Tibial artery (tissue), 4 donors: ENCODE measurements at regions not wholly inside any gene's neighbourhood (a gene's known extent, or its start where the extent isn't known, plus 50 kb on each side); places are given as distances from the start of the nearest gene placed in this dataset.

Source experiments
- DNase-seq, 2 donors: peaks; one replicate each; pipeline ENCODE4 v3.0.0-alpha.2; 2019
- H3K27ac ChIP-seq, 2 donors: fragments of 200-600 bp; sonication (generic) in 1 of 2; 1 replicate in 1 of 2; 2 replicates in 1 of 2; pipeline ENCODE4 v1.5.1; 2018 to 2019; ENCODE audit warnings: mild to moderate bottlenecking in 1 of 2
- H3K27me3 ChIP-seq, 2 donors: fragments of 200-600 bp; sonication (generic) in 1 of 2; one replicate each; pipeline versions ENCODE4 v1.5.1 to v1.6.0; 2016 to 2019
- H3K36me3 ChIP-seq, 3 donors: fragments of 200-600 bp; sonication (generic) in 2 of 3; one replicate each; pipeline ENCODE4 v1.5.1; 2016 to 2019; ENCODE audit warnings: mild to moderate bottlenecking in 2 of 3
- H3K4me1 ChIP-seq, 4 donors: fragments of 200-600 bp; sonication (generic) in 2 of 4; 1 replicate in 3 of 4; 2 replicates in 1 of 4; pipeline ENCODE4 v1.5.1; 2016 to 2019
- H3K4me3 ChIP-seq, 2 donors: fragments of 200-600 bp; sonication (generic) in 1 of 2; 1 replicate in 1 of 2; 2 replicates in 1 of 2; pipeline ENCODE4 v1.5.1; 2018 to 2019; ENCODE audit warnings: mild to moderate bottlenecking in 2 of 2
- H3K9me3 ChIP-seq, 3 donors: fragments of 200-600 bp; sonication (generic) in 1 of 3; one replicate each; pipeline ENCODE4 v1.5.1; 2016 to 2019
- CTCF ChIP-seq, 2 experiments: fragments of 200-600 bp in 1 of 2; fragments of 450-650 bp in 1 of 2; IDR thresholded peaks; one replicate each; pipeline ENCODE4 v1.5.1; 2017 to 2019; ENCODE audit warnings: antibody characterized with exemption in 2 of 2, mild to moderate bottlenecking in 1 of 2, moderate library complexity in 1 of 2
- intact Hi-C: fragments of 100-400 bp; cut with DNase I; formaldehyde crosslinking; loops from one replicate; pipeline ENCODE4 v1.15.0; 2023; ENCODE audit warnings: low total_unique reads

GRCh38 chr11:30811226-30811755 is 225.1 kb upstream of the MPPED2 start:
- Histone ChIP-seq H3K4me3 (no peak overlapping the region), H3K36me3 (no peaks in the 10 kb centered on the region), H3K27me3 (no peaks in the 10 kb centered on the region), H3K27ac (no peak overlapping the region), H3K4me1 (peaks cover 0 to under 1% (median 0%) of the 10 kb centered on the region in 4 donors), H3K9me3 (no peaks in the 10 kb centered on the region)
- intact Hi-C loops: no loop called here
- no peak for DNase-seq
- TF ChIP-seq CTCF (IDR thresholded peaks at IDR 0.05): no peak

- Histone ChIP-seq H3K9me3 (no peaks in the 10 kb centered on the region), H3K27ac (no peak overlapping the region), H3K36me3 (no peaks in the 10 kb centered on the region), H3K27me3 (no peaks in the 10 kb centered on the region), H3K4me3 (no peak overlapping the region), H3K4me1 (no peaks in the 10 kb centered on the region)
- no peak for DNase-seq
- intact Hi-C loops: no loop called here
- no peak for TF ChIP-seq CTCF (IDR thresholded peaks at IDR 0.05)
Measured at GRCh38 chr11:30810116-30810515, 224.0 kb upstream of the MPPED2 start.

- Histone ChIP-seq H3K27ac (no peak overlapping the region), H3K4me1 (no peaks in the 10 kb centered on the region), H3K9me3 (no peaks in the 10 kb centered on the region), H3K27me3 (no peaks in the 10 kb centered on the region), H3K36me3 (no peaks in the 10 kb centered on the region), H3K4me3 (no peak overlapping the region)
- no peak for TF ChIP-seq CTCF (IDR thresholded peaks at IDR 0.05)
- intact Hi-C loops: no loop called here
- no peak for DNase-seq
Measured at GRCh38 chr11:30801357-30801756, 215.2 kb upstream of the MPPED2 start.

- no peak for DNase-seq
- H3K27me3 ChIP-seq: no peaks in the 10 kb centered on the region
- no peak overlapping the region for H3K27ac ChIP-seq
- intact Hi-C loops: no loop called here
- no peaks in the 10 kb centered on the region for H3K36me3 ChIP-seq
- H3K9me3 ChIP-seq: no peaks in the 10 kb centered on the region
- H3K4me1 ChIP-seq: no peaks in the 10 kb centered on the region
- H3K4me3 ChIP-seq: no peak overlapping the region
- TF ChIP-seq CTCF (IDR thresholded peaks at IDR 0.05): no peak
Measured at GRCh38 chr11:30800904-30801303, 214.8 kb upstream of the MPPED2 start.

GRCh38 chr11:30798547-30799236 is 212.5 kb upstream of the MPPED2 start:
- Histone ChIP-seq H3K27me3 (no peaks in the 10 kb centered on the region), H3K36me3 (no peaks in the 10 kb centered on the region), H3K4me3 (no peak overlapping the region), H3K9me3 (no peaks in the 10 kb centered on the region), H3K4me1 (no peaks in the 10 kb centered on the region), H3K27ac (no peak overlapping the region)
- no peak for TF ChIP-seq CTCF (IDR thresholded peaks at IDR 0.05)
- intact Hi-C loops: no loop called here
- DNase-seq: no peak
